ENCODE measurements at regions not wholly inside any gene's neighbourhood (a gene's known extent, or its start where the extent isn't known, plus 50 kb on each side); places are given as distances from the start of the nearest gene placed in this dataset.
"Not testable (repeated sequence)": the region's sequence is repeated elsewhere in the genome, so short reads cannot be mapped to it uniquely, and the experiment has no call there.

DNA sequence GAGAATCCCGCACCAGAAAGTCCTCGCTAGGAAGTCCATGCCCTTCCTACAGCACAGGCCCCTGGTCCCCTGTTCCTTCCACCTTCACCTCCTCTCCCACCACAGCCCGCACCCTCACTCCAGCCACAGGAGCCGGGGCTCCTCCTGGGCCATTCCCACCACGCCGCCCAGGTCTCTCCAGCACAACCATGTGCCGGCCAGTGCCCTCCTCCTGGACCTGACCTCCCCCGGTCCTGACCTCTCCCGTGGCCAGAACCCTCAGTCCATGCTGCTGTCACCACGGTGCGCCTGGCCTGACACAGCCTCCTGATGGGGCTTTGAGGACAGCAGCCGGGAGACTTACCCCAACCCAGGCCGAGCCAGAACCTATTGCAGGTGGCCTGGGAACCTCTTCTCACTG is 1446.6 kb upstream of the TPTE start:
- not testable (repeated sequence) for H3K9me3 ChIP-seq (ENCODE audit: control insufficient read depth, insufficient read depth, low read length); DNase-seq (ENCODE audit: low read depth, low spot score); H3K4me3 ChIP-seq (ENCODE audit: low read length); H3K27ac ChIP-seq (ENCODE audit: low read length); H3K36me3 ChIP-seq (ENCODE audit: control insufficient read depth, insufficient read depth, low read length); H3K27me3 ChIP-seq (ENCODE audit: control insufficient read depth, insufficient read depth, low read length); H3K4me1 ChIP-seq (ENCODE audit: control insufficient read depth, insufficient read depth, low read length)
- WGBS (ENCODE audit: insufficient coverage, insufficient read length), result no CpG with 5 or more reads among the region's 13 CpGs

DNA sequence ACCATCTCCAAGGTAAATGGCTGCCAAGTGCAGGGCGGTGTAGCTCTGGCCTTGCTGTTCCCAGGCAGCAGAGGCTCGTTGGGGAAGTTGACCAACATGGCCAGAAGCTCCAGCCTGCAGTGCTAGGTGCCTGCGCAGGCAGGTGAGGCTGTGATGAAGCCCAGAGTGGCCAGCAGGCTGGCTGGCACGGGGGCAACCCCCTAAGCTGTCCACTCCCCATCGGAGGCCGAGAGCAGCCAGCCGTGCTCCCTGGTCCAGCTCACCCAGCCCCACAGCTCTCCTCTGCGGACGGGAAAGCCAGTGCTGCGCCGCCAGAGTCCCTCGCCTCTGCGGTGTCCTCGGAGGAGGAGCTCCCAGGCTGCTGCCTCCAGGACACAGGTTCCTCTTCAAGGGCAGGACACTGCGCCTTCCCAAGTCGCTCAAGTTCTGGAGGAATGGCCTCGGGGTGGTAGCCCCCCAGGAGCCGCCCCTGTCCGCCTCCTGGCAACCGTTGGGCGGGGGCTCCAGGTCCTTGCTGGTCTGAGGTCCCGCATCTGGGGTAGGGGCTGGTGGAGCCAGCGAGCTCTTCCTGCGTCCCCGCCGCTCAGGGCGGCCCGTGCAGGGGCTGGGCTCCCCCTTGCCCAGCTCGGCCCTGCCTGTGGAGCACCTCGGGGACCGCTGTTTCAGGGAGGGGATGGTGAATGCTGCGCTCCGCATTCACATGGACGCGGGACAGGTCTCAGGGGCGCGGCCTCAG is 1438.1 kb upstream of the TPTE start:
- WGBS (ENCODE audit: insufficient coverage, insufficient read length), result no CpG with 5 or more reads among the region's 37 CpGs
- H3K9me3 ChIP-seq (ENCODE audit: control insufficient read depth, insufficient read depth, low read length); H3K27ac ChIP-seq (ENCODE audit: low read length); H3K4me3 ChIP-seq (ENCODE audit: low read length); H3K4me1 ChIP-seq (ENCODE audit: control insufficient read depth, insufficient read depth, low read length); H3K27me3 ChIP-seq (ENCODE audit: control insufficient read depth, insufficient read depth, low read length); DNase-seq (ENCODE audit: low read depth, low spot score); H3K36me3 ChIP-seq (ENCODE audit: control insufficient read depth, insufficient read depth, low read length): not testable (repeated sequence)

GRCh38 chr21:9086299-9086698 is 1435.1 kb upstream of the TPTE start:
- not testable (repeated sequence) for H3K9me3 ChIP-seq (ENCODE audit: control insufficient read depth, insufficient read depth, low read length); H3K36me3 ChIP-seq (ENCODE audit: control insufficient read depth, insufficient read depth, low read length); H3K4me1 ChIP-seq (ENCODE audit: control insufficient read depth, insufficient read depth, low read length); H3K27me3 ChIP-seq (ENCODE audit: control insufficient read depth, insufficient read depth, low read length); H3K4me3 ChIP-seq (ENCODE audit: low read length); H3K27ac ChIP-seq (ENCODE audit: low read length); DNase-seq (ENCODE audit: low read depth, low spot score)
- no CpG with 5 or more reads among the region's 13 CpGs for WGBS (ENCODE audit: insufficient coverage, insufficient read length)

DNA sequence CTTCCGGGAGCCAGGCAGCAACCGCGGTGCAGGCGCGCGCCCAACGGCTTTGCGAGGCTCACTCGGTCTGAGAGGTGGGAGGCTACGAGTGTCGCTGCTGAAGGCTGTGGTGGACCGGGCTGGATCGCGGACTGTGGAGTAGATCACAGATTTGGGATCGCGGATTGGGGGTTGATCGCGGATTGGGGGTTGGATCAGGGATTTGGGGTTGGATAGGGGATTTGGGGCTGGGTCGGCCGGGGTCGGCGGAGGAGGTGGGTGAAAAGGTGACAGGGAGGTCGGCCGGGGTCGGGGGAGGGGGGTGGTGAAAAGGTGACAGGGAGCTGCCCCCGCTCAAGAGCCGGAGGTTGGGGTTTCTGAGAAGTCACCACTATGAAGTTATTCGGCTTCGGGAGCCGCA is 1433.6 kb upstream of the TPTE start:
- no CpG with 5 or more reads among the region's 30 CpGs for WGBS (ENCODE audit: insufficient coverage, insufficient read length)
- not testable (repeated sequence) for H3K36me3 ChIP-seq (ENCODE audit: control insufficient read depth, insufficient read depth, low read length); H3K4me3 ChIP-seq (ENCODE audit: low read length); H3K27me3 ChIP-seq (ENCODE audit: control insufficient read depth, insufficient read depth, low read length); H3K9me3 ChIP-seq (ENCODE audit: control insufficient read depth, insufficient read depth, low read length); H3K27ac ChIP-seq (ENCODE audit: low read length); H3K4me1 ChIP-seq (ENCODE audit: control insufficient read depth, insufficient read depth, low read length); DNase-seq (ENCODE audit: low read depth, low spot score)

GRCh38 chr21:9129741-9130140 is 1391.6 kb upstream of the TPTE start:
- H3K4me3 ChIP-seq (ENCODE audit: low read length); H3K4me1 ChIP-seq (ENCODE audit: control insufficient read depth, insufficient read depth, low read length); H3K27ac ChIP-seq (ENCODE audit: low read length); H3K27me3 ChIP-seq (ENCODE audit: control insufficient read depth, insufficient read depth, low read length); DNase-seq (ENCODE audit: low read depth, low spot score); H3K36me3 ChIP-seq (ENCODE audit: control insufficient read depth, insufficient read depth, low read length); H3K9me3 ChIP-seq (ENCODE audit: control insufficient read depth, insufficient read depth, low read length): not testable (repeated sequence)
- WGBS (ENCODE audit: insufficient coverage, insufficient read length), result no CpG with 5 or more reads among the region's 17 CpGs

- not testable (repeated sequence) for H3K9me3 ChIP-seq (ENCODE audit: control insufficient read depth, insufficient read depth, low read length); H3K27ac ChIP-seq (ENCODE audit: low read length); H3K4me3 ChIP-seq (ENCODE audit: low read length); H3K4me1 ChIP-seq (ENCODE audit: control insufficient read depth, insufficient read depth, low read length); H3K36me3 ChIP-seq (ENCODE audit: control insufficient read depth, insufficient read depth, low read length); DNase-seq (ENCODE audit: low read depth, low spot score); H3K27me3 ChIP-seq (ENCODE audit: control insufficient read depth, insufficient read depth, low read length)
- WGBS (ENCODE audit: insufficient coverage, insufficient read length), result no CpG with 5 or more reads among the region's 6 CpGs
These were observed 1390.6 kb upstream of the TPTE start for GRCh38 chr21:9130817-9131216.

Measured in iPS DF 6.9 (cell line).